Upper lobe of right lung (tissue), 1 donor: ENCODE measurements at regions not wholly inside any gene's neighbourhood (a gene's known extent, or its start where the extent isn't known, plus 50 kb on each side); places are given as distances from the start of the nearest gene placed in this dataset.

Experiments
- ATAC-seq: fragments of 200-7000 bp; cut with Tn5 transposase; one replicate; pipeline ENCODE4 v1.9.1; 2020; ENCODE audit warnings: mild to moderate bottlenecking, moderate library complexity
- DNase-seq: peaks from one replicate; pipeline ENCODE4 v3.0.0-alpha.2; 2020
- H3K27ac ChIP-seq: fragments of 200-600 bp; one replicate; pipeline ENCODE4 v1.8.0; 2022
- H3K27me3 ChIP-seq: fragments of 200-600 bp; one replicate; pipeline ENCODE4 v1.8.0; 2022; ENCODE audit warnings: mild to moderate bottlenecking
- H3K36me3 ChIP-seq: fragments of 200-600 bp; one replicate; pipeline ENCODE4 v1.8.0; 2022
- H3K4me1 ChIP-seq: fragments of 200-600 bp; one replicate; pipeline ENCODE4 v1.8.0; 2022
- H3K4me3 ChIP-seq: fragments of 200-600 bp; one replicate; pipeline ENCODE4 v1.8.0; 2022; ENCODE audit warnings: mild to moderate bottlenecking
- H3K9me3 ChIP-seq: fragments of 200-600 bp; one replicate; pipeline ENCODE4 v1.8.0; 2022
- intact Hi-C: fragments of 100-400 bp; cut with DNase I; formaldehyde crosslinking; loops from one replicate; pipeline ENCODE4 v1.11.0; 2022
- TF ChIP-seq, protein P1 (sequence below): fragments of 200-600 bp; IDR thresholded peaks from one replicate; pipeline ENCODE4 v1.8.0; 2022; ENCODE audit warnings: antibody characterized with exemption
- donor health status: DM: no; HTN: yes; CAD: no; lungs with severe emphysema.

DNA sequence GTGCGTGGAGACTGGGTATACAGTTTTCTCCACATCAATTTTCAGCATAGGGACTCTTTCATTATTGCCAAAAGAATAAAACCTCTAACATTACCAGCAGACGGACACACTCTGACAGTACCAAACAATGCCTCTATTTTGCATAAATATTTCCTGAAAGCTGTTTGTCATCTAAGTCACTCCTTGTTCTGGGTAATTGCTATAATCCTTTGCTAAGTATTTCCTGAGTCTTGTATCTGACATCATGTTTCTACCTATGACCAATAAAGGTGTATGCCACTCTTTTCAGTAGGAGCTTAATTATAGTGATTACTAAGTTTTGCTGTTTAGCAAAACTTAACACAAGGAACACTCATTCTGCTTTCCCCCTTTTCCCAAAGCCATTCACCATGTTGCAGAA is 886.5 kb downstream of the SLITRK6 start:
- ATAC-seq: no peak
- TF ChIP-seq, protein P1, sequence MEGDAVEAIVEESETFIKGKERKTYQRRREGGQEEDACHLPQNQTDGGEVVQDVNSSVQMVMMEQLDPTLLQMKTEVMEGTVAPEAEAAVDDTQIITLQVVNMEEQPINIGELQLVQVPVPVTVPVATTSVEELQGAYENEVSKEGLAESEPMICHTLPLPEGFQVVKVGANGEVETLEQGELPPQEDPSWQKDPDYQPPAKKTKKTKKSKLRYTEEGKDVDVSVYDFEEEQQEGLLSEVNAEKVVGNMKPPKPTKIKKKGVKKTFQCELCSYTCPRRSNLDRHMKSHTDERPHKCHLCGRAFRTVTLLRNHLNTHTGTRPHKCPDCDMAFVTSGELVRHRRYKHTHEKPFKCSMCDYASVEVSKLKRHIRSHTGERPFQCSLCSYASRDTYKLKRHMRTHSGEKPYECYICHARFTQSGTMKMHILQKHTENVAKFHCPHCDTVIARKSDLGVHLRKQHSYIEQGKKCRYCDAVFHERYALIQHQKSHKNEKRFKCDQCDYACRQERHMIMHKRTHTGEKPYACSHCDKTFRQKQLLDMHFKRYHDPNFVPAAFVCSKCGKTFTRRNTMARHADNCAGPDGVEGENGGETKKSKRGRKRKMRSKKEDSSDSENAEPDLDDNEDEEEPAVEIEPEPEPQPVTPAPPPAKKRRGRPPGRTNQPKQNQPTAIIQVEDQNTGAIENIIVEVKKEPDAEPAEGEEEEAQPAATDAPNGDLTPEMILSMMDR: no peak
- Histone ChIP-seq H3K27me3 (no peaks in the 10 kb centered on the region), H3K4me1 (no peaks in the 10 kb centered on the region), H3K4me3 (no peak overlapping the region), H3K27ac (no peak overlapping the region), H3K36me3 (no peaks in the 10 kb centered on the region), H3K9me3 (no peaks in the 10 kb centered on the region)
- no peak for DNase-seq
- intact Hi-C loops: loop anchor here (10.0 kb wide), 1 partner anchor 892 kb away; no protein-coding TSS in a partner anchor

DNA sequence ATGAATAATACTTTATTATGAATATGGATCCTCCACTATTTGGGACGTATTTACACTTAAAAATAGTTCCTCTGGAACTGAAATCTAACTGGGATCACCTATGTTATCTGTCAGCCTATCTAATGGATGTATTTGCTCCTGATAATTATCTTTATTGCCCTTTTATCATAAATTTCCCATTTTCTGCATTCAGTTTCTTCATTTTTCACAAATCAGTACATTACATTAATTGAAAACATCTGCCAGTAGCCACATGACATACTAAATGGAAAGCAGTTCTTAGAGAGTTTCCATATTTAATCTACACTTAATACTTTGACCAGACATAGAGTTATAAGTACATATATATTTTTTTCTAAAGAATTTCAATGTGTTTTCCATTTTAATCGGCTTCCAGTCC is 888.8 kb downstream of the SLITRK6 start:
- no peak for ATAC-seq
- DNase-seq: no peak
- no peaks in the 10 kb centered on the region for H3K4me1 ChIP-seq
- no peak overlapping the region for H3K4me3 ChIP-seq
- H3K9me3 ChIP-seq: no peaks in the 10 kb centered on the region
- no peaks in the 10 kb centered on the region for H3K27me3 ChIP-seq
- H3K36me3 ChIP-seq: no peaks in the 10 kb centered on the region
- intact Hi-C loops: loop anchor here (10.0 kb wide), 1 partner anchor 894 kb away; no protein-coding TSS in a partner anchor
- TF ChIP-seq, protein P1: no peak
- no peak overlapping the region for H3K27ac ChIP-seq

GRCh38 chr13:84903391-84903790 is 895.8 kb downstream of the SLITRK6 start:
- no peaks in the 10 kb centered on the region for H3K4me1 ChIP-seq
- H3K27me3 ChIP-seq: no peaks in the 10 kb centered on the region
- no peaks in the 10 kb centered on the region for H3K36me3 ChIP-seq
- no peak overlapping the region for H3K27ac ChIP-seq
- TF ChIP-seq, protein P1: no peak
- no peak overlapping the region for H3K4me3 ChIP-seq
- H3K9me3 ChIP-seq: no peaks in the 10 kb centered on the region
- ATAC-seq (no peak), DNase-seq (no peak)
- intact Hi-C loops: no loop called here

GRCh38 chr13:84902243-84902642 is 897.0 kb downstream of the SLITRK6 start:
- ATAC-seq (no peak), DNase-seq (no peak)
- no peaks in the 10 kb centered on the region for H3K9me3 ChIP-seq
- no peaks in the 10 kb centered on the region for H3K27me3 ChIP-seq
- H3K36me3 ChIP-seq: no peaks in the 10 kb centered on the region
- no peaks in the 10 kb centered on the region for H3K4me1 ChIP-seq
- no peak overlapping the region for H3K4me3 ChIP-seq
- intact Hi-C loops: no loop called here
- H3K27ac ChIP-seq: no peak overlapping the region
- TF ChIP-seq, protein P1: no peak

GRCh38 chr13:84896128-84896527 is 903.1 kb downstream of the SLITRK6 start:
- DNase-seq (no peak), ATAC-seq (peak; percentile 39)
- TF ChIP-seq, protein P1: peak; percentile 61
- H3K27ac ChIP-seq: no peak overlapping the region
- H3K9me3 ChIP-seq: no peaks in the 10 kb centered on the region
- H3K36me3 ChIP-seq: no peaks in the 10 kb centered on the region
- H3K4me3 ChIP-seq: no peak overlapping the region
- intact Hi-C loops: no loop called here
- H3K4me1 ChIP-seq: no peaks in the 10 kb centered on the region
- no peaks in the 10 kb centered on the region for H3K27me3 ChIP-seq

GRCh38 chr13:84894749-84895148 is 904.5 kb downstream of the SLITRK6 start:
- Histone ChIP-seq H3K36me3 (no peaks in the 10 kb centered on the region), H3K9me3 (no peaks in the 10 kb centered on the region), H3K4me1 (no peaks in the 10 kb centered on the region), H3K27ac (no peak overlapping the region), H3K4me3 (no peak overlapping the region), H3K27me3 (no peaks in the 10 kb centered on the region)
- DNase-seq: no peak
- TF ChIP-seq, protein P1: no peak
- intact Hi-C loops: no loop called here
- peak; percentile 51 for ATAC-seq
